BLaER1 treated with 17β-estradiol and CSF1 and Interleukin-3, amounts not matched to agents 10 nM and 100 nM (cell line): ENCODE measurements at regions not wholly inside any gene's neighbourhood (a gene's known extent, or its start where the extent isn't known, plus 50 kb on each side); places are given as distances from the start of the nearest gene placed in this dataset.
"Not testable (repeated sequence)": the region's sequence is repeated elsewhere in the genome, so short reads cannot be mapped to it uniquely, and the experiment has no call there.

Experiments used
- H3K27ac ChIP-seq, 11 experiments: shearing (Covaris generic); formaldehyde crosslinking; 2 replicates each; pipeline ENCODE4 v1.8.1; 2022
- H3K27me3 ChIP-seq, 11 experiments: shearing (Covaris generic); formaldehyde crosslinking; 2 replicates each; pipeline ENCODE4 v1.8.1; 2022
- H3K36me3 ChIP-seq, 11 experiments: shearing (Covaris generic); formaldehyde crosslinking; 2 replicates each; pipeline ENCODE4 v1.8.1; 2022
- H3K4me1 ChIP-seq, 10 experiments: shearing (Covaris generic); formaldehyde crosslinking; 2 replicates each; pipeline ENCODE4 v1.8.1; 2022
- H3K4me2 ChIP-seq, 11 experiments: shearing (Covaris generic); formaldehyde crosslinking; 2 replicates each; pipeline ENCODE4 v1.8.1; 2022
- H3K4me3 ChIP-seq, 10 experiments: shearing (Covaris generic); formaldehyde crosslinking; 2 replicates each; pipeline ENCODE4 v1.8.1; 2022
- H3K9ac ChIP-seq, 11 experiments: shearing (Covaris generic); formaldehyde crosslinking; 2 replicates each; pipeline ENCODE4 v1.8.1; 2022
- H3K9me3 ChIP-seq, 11 experiments: shearing (Covaris generic); formaldehyde crosslinking; replicated peaks in 1 of 11; 2 replicates each; pipeline ENCODE4 v1.8.1; 2022
- H4K20me1 ChIP-seq, 11 experiments: shearing (Covaris generic); formaldehyde crosslinking; 2 replicates each; pipeline ENCODE4 v1.8.1; 2022
- Cebpa-rat ChIP-seq, 11 experiments: shearing (Covaris generic); IDR thresholded peaks; 2 replicates each; pipeline ENCODE4 v1.8.1; 2022

DNA sequence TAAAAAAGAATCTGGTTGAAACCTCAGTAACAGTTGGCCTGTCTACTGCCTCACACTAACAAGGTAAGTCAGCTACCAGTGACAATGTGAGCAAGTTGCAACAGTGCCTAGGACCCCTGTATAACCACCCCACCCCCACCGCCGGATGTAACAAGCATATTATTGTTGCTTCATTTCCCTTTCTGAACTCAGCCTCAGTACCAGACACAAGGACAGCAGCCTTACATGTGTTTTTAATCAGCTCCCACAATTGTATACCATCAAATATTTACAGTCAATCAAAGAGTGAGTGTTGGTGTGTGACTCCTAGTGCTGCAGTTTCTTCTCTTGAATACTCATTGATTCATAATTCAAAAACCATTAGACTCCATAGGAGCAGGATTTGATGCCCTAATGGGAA, 96.4 kb downstream of the PYDC2 start:
- Histone ChIP-seq H3K4me3 (no peak overlapping the region), H3K9ac (no peak overlapping the region), H4K20me1 (no peaks in the 10 kb centered on the region), H3K9me3 (no peaks in the 10 kb centered on the region; a peak in 1 of 22 replicates), H3K36me3 (no peaks in the 10 kb centered on the region), H3K4me2 (no peak overlapping the region), H3K4me1 (no peaks in the 10 kb centered on the region), H3K27me3 (no peaks in the 10 kb centered on the region), H3K27ac (no peak overlapping the region)
- no peak for TF ChIP-seq Cebpa-rat (IDR thresholded peaks at IDR 0.05)

DNA sequence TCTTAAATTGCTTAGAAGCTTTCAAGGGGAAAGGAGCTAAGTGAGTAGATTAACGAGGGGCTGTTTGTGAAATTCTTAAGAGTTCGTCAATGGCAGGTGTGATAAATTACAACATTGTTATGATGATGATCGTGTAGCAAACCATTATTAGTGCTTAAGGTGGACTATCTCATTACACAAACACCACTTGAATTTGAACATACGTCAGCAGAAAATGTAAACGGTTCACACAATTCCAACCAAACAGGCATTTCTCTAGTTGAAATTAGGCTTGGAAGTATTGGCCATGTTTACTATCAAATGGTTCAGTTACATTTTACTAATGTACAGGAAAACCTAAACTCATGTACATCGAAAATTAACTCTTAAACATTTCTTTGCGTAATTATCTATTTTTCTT, 102.8 kb downstream of the PYDC2 start:
- no peak for TF ChIP-seq Cebpa-rat (IDR thresholded peaks at IDR 0.05)
- Histone ChIP-seq H3K4me1 (no peaks in the 10 kb centered on the region), H3K9ac (no peak overlapping the region), H3K4me2 (no peak overlapping the region), H3K4me3 (no peak overlapping the region), H3K36me3 (no peaks in the 10 kb centered on the region), H3K27me3 (no peaks in the 10 kb centered on the region), H3K9me3 (no peaks in the 10 kb centered on the region; a peak in 1 of 22 replicates), H3K27ac (no peak overlapping the region), H4K20me1 (no peaks in the 10 kb centered on the region)

DNA sequence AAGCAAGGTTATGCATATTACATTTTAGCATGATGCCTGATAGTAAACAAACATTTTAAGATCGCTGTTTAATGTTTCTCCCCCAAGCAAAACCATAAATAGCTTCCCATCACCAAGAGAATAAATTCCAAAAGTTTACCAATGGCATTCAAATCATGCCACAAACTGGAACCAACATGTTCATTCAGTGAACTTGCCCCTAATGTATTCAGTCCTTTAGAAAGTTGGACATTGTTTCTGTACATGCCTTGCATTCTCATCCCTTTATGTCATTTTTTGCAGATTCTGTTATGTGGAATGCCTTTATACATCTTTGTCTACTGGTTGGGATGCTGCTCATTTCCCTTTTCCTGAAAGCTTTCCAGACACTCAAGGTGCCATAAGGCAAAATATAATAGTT, 105.5 kb downstream of the PYDC2 start:
- H3K27ac ChIP-seq, result no peak overlapping the region
- no peaks in the 10 kb centered on the region for H4K20me1 ChIP-seq
- H3K4me2 ChIP-seq, result no peak overlapping the region
- H3K9ac ChIP-seq, result no peak overlapping the region
- no peak for TF ChIP-seq Cebpa-rat (IDR thresholded peaks at IDR 0.05)
- no peaks in the 10 kb centered on the region for H3K9me3 ChIP-seq
- no peaks in the 10 kb centered on the region for H3K27me3 ChIP-seq
- no peaks in the 10 kb centered on the region for H3K36me3 ChIP-seq
- H3K4me3 ChIP-seq, result no peak overlapping the region
- no peaks in the 10 kb centered on the region for H3K4me1 ChIP-seq

DNA sequence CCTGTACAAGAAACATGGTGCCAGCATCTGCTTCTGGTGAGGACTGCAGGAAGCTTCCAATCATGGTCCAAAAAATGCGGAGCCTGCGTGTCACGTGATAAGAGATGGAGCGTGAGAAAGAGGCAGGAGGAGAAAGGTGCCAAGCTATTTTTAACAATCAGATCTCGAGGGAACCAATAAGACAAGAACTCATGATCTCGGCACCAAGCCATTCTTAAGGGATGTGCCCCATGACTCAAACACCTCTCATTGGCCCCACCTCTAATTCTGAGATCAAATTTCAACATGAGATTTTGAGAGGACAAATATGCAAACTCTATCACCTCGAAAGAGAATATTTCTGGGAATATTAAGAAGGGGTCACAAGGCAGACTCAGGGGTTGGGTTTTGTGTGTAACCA, 107.2 kb downstream of the PYDC2 start:
- no peak overlapping the region for H3K4me2 ChIP-seq
- no peaks in the 10 kb centered on the region for H4K20me1 ChIP-seq
- no peak overlapping the region for H3K4me3 ChIP-seq
- H3K4me1 ChIP-seq, result no peaks in the 10 kb centered on the region
- no peaks in the 10 kb centered on the region for H3K36me3 ChIP-seq
- TF ChIP-seq Cebpa-rat (IDR thresholded peaks at IDR 0.05), result no peak
- no peaks in the 10 kb centered on the region for H3K27me3 ChIP-seq
- H3K27ac ChIP-seq, result no peak overlapping the region
- H3K9ac ChIP-seq, result no peak overlapping the region
- no peaks in the 10 kb centered on the region for H3K9me3 ChIP-seq

DNA sequence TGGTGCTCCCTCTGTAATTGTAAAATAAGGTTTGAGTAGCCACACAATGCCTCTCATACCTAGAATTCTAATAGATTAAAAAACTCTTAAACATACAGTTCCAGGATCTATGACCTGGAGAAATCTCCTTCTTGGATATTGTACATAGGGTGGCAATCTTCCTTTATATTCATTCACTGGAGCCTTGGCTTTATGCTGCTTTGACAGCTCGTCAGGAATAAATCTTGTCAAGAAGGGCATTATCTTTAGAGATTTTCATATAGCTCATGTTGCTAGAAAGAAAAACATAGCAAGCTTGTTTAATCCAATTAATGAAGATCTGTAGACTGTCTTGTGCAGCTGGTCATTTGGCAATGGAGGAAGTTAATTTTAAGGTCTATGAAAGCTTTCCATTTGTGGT, 131.1 kb downstream of the PYDC2 start:
- Histone ChIP-seq H3K9ac (no peak overlapping the region), H3K27ac (no peak overlapping the region), H4K20me1 (no peaks in the 10 kb centered on the region), H3K4me3 (no peak overlapping the region), H3K36me3 (no peaks in the 10 kb centered on the region), H3K4me1 (no peaks in the 10 kb centered on the region), H3K9me3 (no peaks in the 10 kb centered on the region), H3K27me3 (no peaks in the 10 kb centered on the region), H3K4me2 (no peak overlapping the region)
- TF ChIP-seq Cebpa-rat (IDR thresholded peaks at IDR 0.05), result no peak

DNA sequence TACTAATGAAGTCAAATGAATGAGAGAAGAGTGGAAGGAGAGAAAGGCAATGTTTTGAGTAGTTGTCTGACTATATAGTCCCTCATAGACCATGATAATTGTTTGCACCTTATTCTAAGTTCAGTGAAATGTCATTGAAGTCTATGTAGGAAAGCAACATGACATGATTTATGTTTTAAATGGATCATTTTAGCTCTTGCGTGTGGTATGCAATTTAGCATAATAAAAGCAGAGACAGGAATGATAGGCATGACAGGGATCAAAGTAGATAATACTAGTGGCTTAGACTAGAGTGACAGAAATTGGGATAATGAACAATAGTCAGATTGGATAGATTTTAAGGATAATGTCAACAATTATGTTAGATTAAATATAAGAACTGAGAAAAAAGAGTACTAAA, 132.5 kb downstream of the PYDC2 start:
- Histone ChIP-seq H3K4me1 (no peaks in the 10 kb centered on the region), H3K9me3 (no peaks in the 10 kb centered on the region), H3K4me3 (no peak overlapping the region), H3K27ac (no peak overlapping the region), H3K4me2 (no peak overlapping the region), H4K20me1 (no peaks in the 10 kb centered on the region), H3K36me3 (no peaks in the 10 kb centered on the region), H3K9ac (no peak overlapping the region), H3K27me3 (no peaks in the 10 kb centered on the region)
- TF ChIP-seq Cebpa-rat (IDR thresholded peaks at IDR 0.05), result no peak

DNA sequence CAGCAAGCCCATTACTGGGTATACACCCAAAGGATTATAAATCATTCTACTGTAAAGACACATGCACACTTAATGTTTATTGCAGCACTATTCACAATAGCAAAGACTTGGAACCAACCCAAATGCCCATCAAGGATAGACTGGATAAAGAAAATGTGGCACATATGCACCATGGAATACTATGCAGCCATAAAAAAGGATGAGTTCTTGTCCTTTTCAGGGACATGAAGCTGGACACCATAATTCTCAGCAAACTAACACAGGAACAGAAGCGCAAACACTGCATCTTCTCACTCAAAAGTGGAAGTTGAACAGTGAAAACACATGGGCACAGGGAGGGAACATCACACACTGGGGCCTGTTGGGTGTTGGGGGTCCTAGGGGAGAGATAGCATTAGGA, 154.5 kb downstream of the PYDC2 start:
- not testable (repeated sequence) for H3K4me3 ChIP-seq, H3K27ac ChIP-seq, H3K4me1 ChIP-seq, H3K4me2 ChIP-seq, H3K9me3 ChIP-seq, H3K9ac ChIP-seq, H3K27me3 ChIP-seq, H3K36me3 ChIP-seq, H4K20me1 ChIP-seq

DNA sequence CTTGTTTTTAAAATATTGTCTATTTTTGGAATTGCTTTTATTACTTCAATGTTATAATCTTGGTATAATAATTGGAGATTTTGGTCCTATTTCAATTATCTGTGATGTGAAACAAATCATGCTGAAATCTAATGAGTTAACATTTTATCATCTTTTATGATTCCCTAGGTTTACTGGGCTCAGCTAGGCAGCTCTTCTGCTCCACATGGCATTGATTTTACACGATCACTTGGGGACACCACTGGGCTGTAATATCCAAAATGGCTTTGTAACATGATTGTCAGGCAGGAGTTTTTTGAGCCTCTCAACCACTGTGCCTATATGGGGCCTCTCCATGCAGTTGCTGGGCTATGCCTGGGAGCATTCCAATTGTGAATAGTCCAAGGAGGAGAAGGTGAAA, 163.3 kb downstream of the PYDC2 start:
- Histone ChIP-seq H3K36me3 (no peaks in the 10 kb centered on the region), H3K9me3 (no peaks in the 10 kb centered on the region), H3K9ac (no peak overlapping the region), H3K27ac (no peak overlapping the region), H3K4me2 (no peak overlapping the region), H3K27me3 (peaks cover 0 to 21% (median 0%) of the 10 kb centered on the region in 11 experiments; a peak in 4 of 22 replicates), H3K4me1 (no peaks in the 10 kb centered on the region), H4K20me1 (no peaks in the 10 kb centered on the region), H3K4me3 (no peak overlapping the region)
- TF ChIP-seq Cebpa-rat (IDR thresholded peaks at IDR 0.05), result no peak

DNA sequence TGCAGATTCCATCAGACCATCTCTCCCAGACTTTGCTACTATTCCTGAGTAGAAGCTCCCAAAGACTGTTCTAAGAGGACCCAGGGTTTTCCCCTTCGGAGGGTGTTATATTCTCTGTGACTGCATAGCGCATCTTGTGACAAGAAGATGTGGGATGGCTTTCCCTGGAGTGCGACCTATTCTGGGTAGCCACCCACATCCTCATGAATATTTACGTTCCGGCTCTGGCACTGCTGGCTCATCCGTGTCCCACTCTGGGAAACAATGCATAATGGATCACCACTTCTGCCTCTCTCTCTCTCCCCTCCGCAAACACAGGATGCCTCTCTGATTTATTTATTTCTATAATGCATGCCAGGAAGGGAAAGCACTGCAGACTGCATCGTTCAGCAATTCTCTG, 166.1 kb downstream of the PYDC2 start:
- H3K4me1 ChIP-seq, result peaks cover 5 to 14% (median 10%) of the 10 kb centered on the region in 10 experiments; a peak in 13 of 20 replicates
- no peak overlapping the region for H3K9ac ChIP-seq
- no peaks in the 10 kb centered on the region for H3K9me3 ChIP-seq
- no peak for TF ChIP-seq Cebpa-rat (IDR thresholded peaks at IDR 0.05)
- H3K4me2 ChIP-seq, result no peak overlapping the region
- no peak overlapping the region for H3K4me3 ChIP-seq
- peaks cover 0 to 36% (median 0%) of the 10 kb centered on the region in 11 experiments; a peak in 4 of 22 replicates for H3K27me3 ChIP-seq
- no peak overlapping the region for H3K27ac ChIP-seq
- no peaks in the 10 kb centered on the region for H4K20me1 ChIP-seq
- no peaks in the 10 kb centered on the region for H3K36me3 ChIP-seq

DNA sequence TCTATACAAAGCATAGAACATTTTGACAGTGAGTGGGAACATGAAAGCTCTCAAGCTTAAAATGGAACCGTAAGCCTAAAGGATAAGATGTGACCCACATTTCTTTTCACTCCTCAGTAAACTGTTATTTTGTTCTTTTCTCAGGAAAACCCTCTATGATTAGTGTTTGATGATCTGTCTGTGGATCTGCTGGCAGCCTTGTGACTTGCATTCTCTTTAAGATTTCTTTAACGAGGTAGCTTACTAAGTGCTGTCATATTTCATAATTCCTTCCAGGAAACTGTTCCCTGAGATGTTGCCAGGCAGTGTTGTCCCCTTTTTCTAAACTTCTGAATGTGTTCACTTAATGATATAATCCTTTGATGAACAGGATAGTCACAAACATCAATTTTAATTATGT, 167.6 kb downstream of the PYDC2 start:
- no peak for TF ChIP-seq Cebpa-rat (IDR thresholded peaks at IDR 0.05)
- Histone ChIP-seq H4K20me1 (no peaks in the 10 kb centered on the region), H3K9me3 (no peaks in the 10 kb centered on the region), H3K4me3 (no peak overlapping the region), H3K27ac (no peak overlapping the region), H3K4me1 (peaks cover 5 to 14% (median 10%) of the 10 kb centered on the region in 10 experiments; a peak in 13 of 20 replicates), H3K4me2 (no peak overlapping the region), H3K36me3 (no peaks in the 10 kb centered on the region), H3K27me3 (peaks cover 0 to 48% (median 0%) of the 10 kb centered on the region in 11 experiments; a peak in 4 of 22 replicates), H3K9ac (no peak overlapping the region)
